Upper lobe of right lung (tissue), 1 donor: ENCODE measurements at regions not wholly inside any gene's neighbourhood (a gene's known extent, or its start where the extent isn't known, plus 50 kb on each side); places are given as distances from the start of the nearest gene placed in this dataset.
"Not testable (repeated sequence)": the region's sequence is repeated elsewhere in the genome, so short reads cannot be mapped to it uniquely, and the experiment has no call there.

Source experiments
- ATAC-seq: fragments of 200-7000 bp; cut with Tn5 transposase; one replicate; pipeline ENCODE4 v1.9.1; 2020; ENCODE audit warnings: mild to moderate bottlenecking, moderate library complexity
- DNase-seq: peaks from one replicate; pipeline ENCODE4 v3.0.0-alpha.2; 2020
- H3K27ac ChIP-seq: fragments of 200-600 bp; one replicate; pipeline ENCODE4 v1.8.0; 2022
- H3K27me3 ChIP-seq: fragments of 200-600 bp; one replicate; pipeline ENCODE4 v1.8.0; 2022; ENCODE audit warnings: mild to moderate bottlenecking
- H3K36me3 ChIP-seq: fragments of 200-600 bp; one replicate; pipeline ENCODE4 v1.8.0; 2022
- H3K4me1 ChIP-seq: fragments of 200-600 bp; one replicate; pipeline ENCODE4 v1.8.0; 2022
- H3K4me3 ChIP-seq: fragments of 200-600 bp; one replicate; pipeline ENCODE4 v1.8.0; 2022; ENCODE audit warnings: mild to moderate bottlenecking
- H3K9me3 ChIP-seq: fragments of 200-600 bp; one replicate; pipeline ENCODE4 v1.8.0; 2022
- CTCF ChIP-seq: fragments of 200-600 bp; IDR thresholded peaks from one replicate; pipeline ENCODE4 v1.8.0; 2022; ENCODE audit warnings: antibody characterized with exemption
- intact Hi-C: fragments of 100-400 bp; cut with DNase I; formaldehyde crosslinking; loops from one replicate; pipeline ENCODE4 v1.11.0; 2022
- donor health status: DM: no; HTN: yes; CAD: no; lungs with severe emphysema.

- TF ChIP-seq CTCF, result no peak
- H3K9me3 ChIP-seq, result no peaks in the 10 kb centered on the region
Measured at GRCh38 chr11:33976495-33977199, 74.9 kb upstream of the CAPRIN1 start.

GRCh38 chr11:33974804-33975203, 76.7 kb upstream of the CAPRIN1 start:
- no peak for TF ChIP-seq CTCF
- no peaks in the 10 kb centered on the region for H3K27me3 ChIP-seq
- H3K27ac ChIP-seq, result no peak overlapping the region
- H3K4me3 ChIP-seq, result no peak overlapping the region
- intact Hi-C loops, result no loop called here
- H3K4me1 ChIP-seq, result peaks cover 7% of the 10 kb centered on the region
- DNase-seq, result no peak
- ATAC-seq, result no peak
- no peaks in the 10 kb centered on the region for H3K9me3 ChIP-seq
- no peaks in the 10 kb centered on the region for H3K36me3 ChIP-seq

More at GRCh38 chr11:33976495-33977199, 74.9 kb upstream of the CAPRIN1 start:
- no peak overlapping the region for H3K4me3 ChIP-seq
- no peak for DNase-seq
- H3K4me1 ChIP-seq, result peaks cover 7% of the 10 kb centered on the region
- H3K27ac ChIP-seq, result peak overlapping the region; percentile 6
- ATAC-seq, result peak; percentile 70
- intact Hi-C loops, result no loop called here
- no peaks in the 10 kb centered on the region for H3K27me3 ChIP-seq
- H3K36me3 ChIP-seq, result no peaks in the 10 kb centered on the region

- not testable (repeated sequence) for H3K4me1 ChIP-seq, H3K36me3 ChIP-seq, DNase-seq, H3K9me3 ChIP-seq, H3K27me3 ChIP-seq, ATAC-seq, H3K4me3 ChIP-seq, H3K27ac ChIP-seq
- intact Hi-C loops, result loop anchor here (2.0 kb wide), 1 partner anchor 113 kb away; no protein-coding TSS in a partner anchor
Measured at GRCh38 chr11:33971530-33971929, 79.7 kb upstream of the LMO2 start.

DNA sequence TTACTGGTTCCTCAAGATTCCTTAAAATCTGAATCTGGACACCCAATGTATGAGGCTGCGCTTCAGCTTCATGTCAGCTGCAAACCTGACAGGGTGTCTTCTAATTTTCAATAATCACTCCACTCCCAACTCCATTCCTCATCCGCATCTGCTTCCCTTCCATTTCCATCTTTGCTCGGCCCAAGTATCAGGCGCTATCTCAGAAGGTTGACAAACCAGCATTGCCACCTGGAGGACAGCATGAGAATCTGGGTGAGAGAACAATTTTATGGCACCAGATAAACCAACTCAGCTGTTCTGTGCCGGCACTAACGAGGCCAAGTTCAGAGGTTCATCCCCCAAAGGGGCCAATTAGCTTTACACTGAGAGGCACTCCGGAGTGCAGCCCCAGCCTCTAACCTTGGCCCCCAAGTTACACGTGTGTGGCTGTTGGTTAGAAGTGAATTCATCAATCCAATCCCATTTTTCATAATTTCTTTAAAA, 79.1 kb upstream of the LMO2 start:
- no peaks in the 10 kb centered on the region for H3K27me3 ChIP-seq
- H3K36me3 ChIP-seq, result no peaks in the 10 kb centered on the region
- H3K27ac ChIP-seq, result no peak overlapping the region
- ATAC-seq (peak; percentile 91), DNase-seq (no peak)
- TF ChIP-seq CTCF, result peak; percentile 68
- no peaks in the 10 kb centered on the region for H3K4me1 ChIP-seq
- no peak overlapping the region for H3K4me3 ChIP-seq
- H3K9me3 ChIP-seq, result no peaks in the 10 kb centered on the region
- intact Hi-C loops, result loop anchor here (2.0 kb wide), 1 partner anchor 112 kb away; no protein-coding TSS in a partner anchor

DNA sequence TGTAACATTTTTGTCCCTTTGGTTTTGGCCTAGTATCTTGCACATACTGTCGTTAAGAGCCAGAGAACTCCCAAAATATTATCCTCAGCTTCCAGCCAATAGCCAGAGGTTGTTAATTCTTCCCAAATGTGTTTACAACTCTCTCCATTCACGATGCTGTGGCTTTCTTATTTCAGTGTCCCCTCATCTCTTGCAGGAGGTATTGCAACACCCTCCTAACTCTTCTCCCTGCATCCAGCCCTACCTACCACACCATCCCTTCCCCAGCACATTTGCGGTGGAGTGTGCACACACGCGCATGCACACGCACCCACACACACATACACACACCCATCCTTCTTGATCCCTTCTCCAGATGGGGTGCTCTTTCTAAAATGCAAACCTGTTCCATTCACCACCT, 75.6 kb upstream of the LMO2 start:
- DNase-seq (no peak), ATAC-seq (no peak)
- TF ChIP-seq CTCF, result no peak
- H3K9me3 ChIP-seq, result no peaks in the 10 kb centered on the region
- H3K27ac ChIP-seq, result no peak overlapping the region
- H3K36me3 ChIP-seq, result no peaks in the 10 kb centered on the region
- H3K4me3 ChIP-seq, result no peak overlapping the region
- H3K4me1 ChIP-seq, result no peaks in the 10 kb centered on the region
- intact Hi-C loops, result no loop called here
- no peaks in the 10 kb centered on the region for H3K27me3 ChIP-seq

GRCh38 chr11:33965032-33965431, 73.2 kb upstream of the LMO2 start:
- Histone ChIP-seq H3K27ac (no peak overlapping the region), H3K36me3 (no peaks in the 10 kb centered on the region), H3K9me3 (no peaks in the 10 kb centered on the region), H3K4me3 (no peak overlapping the region), H3K27me3 (no peaks in the 10 kb centered on the region), H3K4me1 (peaks cover 3% of the 10 kb centered on the region)
- TF ChIP-seq CTCF, result no peak
- DNase-seq (no peak), ATAC-seq (no peak)
- intact Hi-C loops, result no loop called here
